Esophagus muscularis mucosa (tissue), 4 donors: ENCODE measurements at regions not wholly inside any gene's neighbourhood (a gene's known extent, or its start where the extent isn't known, plus 50 kb on each side); places are given as distances from the start of the nearest gene placed in this dataset.

ENCODE experiments used
- CTCF ChIP-seq, 3 experiments: fragments of 200-600 bp in 2 of 3; fragments of 450-650 bp in 1 of 3; sonication (generic) in 2 of 3; IDR thresholded peaks; one replicate each; pipeline ENCODE4 v1.5.1; 2017 to 2019; ENCODE audit warnings: antibody characterized with exemption in 3 of 3, mild to moderate bottlenecking in 2 of 3, moderate library complexity in 1 of 3
- EP300 ChIP-seq: sonication (generic); formaldehyde crosslinking; IDR thresholded peaks from one replicate; pipeline ENCODE4 v1.6.1; 2017; ENCODE audit warnings: antibody characterized with exemption
- POLR2A ChIP-seq: fragments of 450-650 bp; IDR thresholded peaks from one replicate; pipeline ENCODE4 v1.6.1; 2017; ENCODE audit warnings: antibody characterized with exemption, moderate library complexity, mild to moderate bottlenecking, low read depth
- POLR2AphosphoS5 ChIP-seq, 2 donors: sonication (generic); formaldehyde crosslinking; IDR thresholded peaks; one replicate each; pipeline ENCODE4 v1.6.1; 2017; ENCODE audit warnings: antibody characterized with exemption in 2 of 2

- TF ChIP-seq POLR2A (no peak), EP300 (no peak), CTCF (IDR thresholded peaks at IDR 0.05) (no peak), POLR2AphosphoS5 (IDR thresholded peaks at IDR 0.05) (no peak)
Observed at GRCh38 chr12:25404955-25405354, 148.1 kb downstream of the LMNTD1 start.
